ENCODE measurements at regions not wholly inside any gene's neighbourhood (a gene's known extent, or its start where the extent isn't known, plus 50 kb on each side); places are given as distances from the start of the nearest gene placed in this dataset.

DNA sequence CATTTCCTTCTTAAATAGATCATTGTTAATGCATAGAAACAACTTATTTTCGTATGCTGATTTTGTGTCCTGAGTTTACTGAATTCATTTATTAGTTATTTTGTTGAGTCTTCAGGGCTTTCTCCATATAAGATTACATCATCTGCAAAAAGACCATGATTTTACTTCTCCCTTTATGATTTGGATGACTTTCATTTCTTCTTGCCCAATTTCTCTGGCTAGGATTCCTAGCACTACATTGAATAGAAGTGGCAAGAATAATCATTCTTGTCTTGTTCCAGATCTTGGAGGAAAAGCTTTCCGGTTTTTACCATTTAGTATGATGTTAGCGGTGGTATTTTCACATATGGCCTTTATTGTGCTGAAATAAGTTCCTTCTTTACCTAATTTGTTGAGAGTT, 303.0 kb upstream of the RTL1 start:
- no peak for DNase-seq (ENCODE audit: low read depth in 2 of 2)

DNA sequence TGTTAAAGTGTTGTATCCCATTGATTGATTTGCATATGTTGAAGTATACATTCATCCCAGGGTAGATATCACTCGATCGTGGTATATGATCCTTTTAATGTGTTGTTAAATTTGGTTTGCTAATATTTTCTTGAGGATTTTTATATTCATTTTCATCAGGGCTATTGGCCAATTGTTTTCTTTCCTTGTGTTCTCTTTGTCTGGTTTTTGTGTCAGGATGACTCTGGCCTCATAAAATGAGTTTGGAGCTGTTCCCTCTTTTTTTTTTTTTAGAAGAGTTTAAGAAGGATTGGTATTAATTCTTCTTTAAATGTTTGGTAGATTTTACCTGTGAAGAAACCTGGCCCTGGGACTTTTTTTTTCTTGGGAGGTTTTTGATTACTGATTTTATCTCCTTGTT, 303.5 kb upstream of the RTL1 start:
- DNase-seq (ENCODE audit: low read depth in 2 of 2), result no peak

DNA sequence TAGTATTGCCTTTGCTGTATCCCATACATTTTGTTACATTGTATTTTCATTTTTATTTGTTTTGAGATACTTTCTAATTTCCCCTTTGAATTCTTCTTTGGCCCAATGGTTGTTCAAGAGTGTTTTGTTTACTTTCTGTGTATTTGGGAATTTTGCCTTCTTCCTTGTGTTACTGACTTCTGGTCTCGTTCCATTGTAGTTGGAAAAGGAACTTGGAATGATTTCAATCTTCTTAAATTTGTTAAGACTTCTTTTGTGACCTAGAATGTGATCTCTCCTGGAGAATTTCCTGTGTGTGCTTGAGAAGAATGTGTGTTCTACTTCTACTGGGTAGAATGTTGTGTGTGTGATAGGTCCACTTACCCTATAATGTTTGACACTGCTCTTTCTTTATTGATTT, 304.4 kb upstream of the RTL1 start:
- no peak for DNase-seq (ENCODE audit: low read depth in 2 of 2)

DNA sequence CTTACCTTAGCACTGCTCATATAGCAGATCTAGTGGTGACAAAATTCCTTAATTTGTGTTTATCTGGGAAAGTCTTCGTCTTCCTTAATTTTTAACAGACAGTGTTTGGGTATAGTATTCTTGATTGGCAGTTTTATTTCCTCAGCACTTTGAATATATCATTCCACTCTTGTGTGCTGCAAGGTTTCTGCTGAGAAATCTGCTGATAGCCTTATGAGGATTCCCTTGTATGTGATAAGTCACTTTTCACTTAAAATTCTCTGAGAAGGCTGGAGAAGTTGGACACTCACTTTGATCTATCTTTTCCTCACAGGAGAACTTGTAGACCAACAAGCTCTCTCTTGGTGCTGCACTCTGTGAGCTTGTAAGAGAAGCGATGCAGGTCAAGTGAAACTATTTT, 306.1 kb upstream of the RTL1 start:
- no peak for DNase-seq (ENCODE audit: low read depth in 2 of 2)

DNA sequence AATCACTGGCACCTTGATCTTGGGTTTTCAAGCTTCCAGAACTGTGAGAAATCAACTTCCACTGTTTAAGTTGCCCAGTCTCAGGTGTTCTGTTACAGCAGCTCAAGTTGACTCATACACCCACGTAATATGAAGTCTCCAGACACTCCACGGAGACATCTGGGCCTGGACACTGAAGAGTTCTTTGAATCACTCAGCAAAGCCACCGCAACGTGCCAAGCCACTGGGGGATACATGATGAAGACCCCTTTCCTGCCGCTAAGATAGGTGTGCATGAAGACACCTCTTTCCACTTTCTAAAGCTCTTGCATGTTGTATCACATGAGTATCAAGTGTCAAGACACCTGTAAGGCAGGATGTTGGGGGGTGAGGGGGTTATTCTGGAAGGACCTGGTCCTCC, 311.7 kb upstream of the RTL1 start:
- DNase-seq (ENCODE audit: low read depth in 2 of 2), result no peak

DNA sequence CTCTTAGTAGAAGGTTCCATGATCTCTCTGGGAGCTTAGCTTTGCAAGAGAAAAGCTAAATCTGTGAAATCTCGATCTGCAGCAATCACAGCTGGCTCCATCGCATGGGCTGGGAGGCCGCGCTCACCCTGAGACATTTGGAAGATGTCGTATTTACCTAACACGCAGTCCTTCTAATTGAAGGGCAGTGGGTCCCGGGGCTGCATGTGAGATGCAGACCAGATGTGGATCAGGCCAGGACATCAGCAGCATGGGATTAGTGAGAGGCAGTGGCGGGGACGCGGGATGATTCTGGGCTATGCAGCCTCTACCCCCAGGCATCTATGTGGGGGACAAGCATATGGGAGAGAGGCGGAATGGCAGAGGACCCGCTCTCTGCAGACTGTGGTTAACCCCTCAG, 312.4 kb upstream of the RTL1 start:
- DNase-seq (ENCODE audit: low read depth in 2 of 2), result no peak

DNA sequence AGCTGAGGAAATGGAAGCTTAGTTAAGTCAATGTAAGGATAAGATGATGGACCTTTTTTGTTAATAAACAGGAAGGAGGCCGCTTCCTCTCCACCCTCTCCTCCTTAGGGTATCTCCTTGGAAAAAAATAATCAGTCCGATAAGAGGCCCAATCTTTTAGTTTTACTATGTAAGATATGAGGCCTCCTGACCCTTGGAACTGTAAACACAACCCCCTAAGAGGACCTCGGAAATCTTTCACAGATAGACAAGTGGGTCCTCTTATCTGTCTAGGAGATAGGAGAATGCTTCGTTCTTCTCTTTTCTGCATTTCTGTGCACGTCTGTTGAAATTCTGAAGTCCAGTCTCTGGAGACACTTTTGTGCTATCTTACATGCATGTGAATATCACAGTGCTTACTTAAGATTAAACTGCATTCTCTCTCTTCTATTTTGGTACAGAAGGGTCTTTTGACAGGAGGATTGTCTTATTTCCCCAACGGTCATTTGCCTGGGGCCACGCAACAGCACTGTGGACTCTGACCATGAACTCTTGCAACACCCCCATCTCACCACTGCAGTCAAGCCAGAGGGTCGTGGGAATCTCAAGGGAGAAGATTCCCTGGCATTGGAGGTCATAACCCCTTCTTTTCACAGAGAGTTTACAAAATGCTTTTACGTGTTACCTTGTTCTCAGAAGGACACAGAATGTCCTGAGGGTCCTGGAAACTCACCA, 313.0 kb upstream of the RTL1 start:
- no peak for DNase-seq (ENCODE audit: low read depth in 2 of 2)

DNA sequence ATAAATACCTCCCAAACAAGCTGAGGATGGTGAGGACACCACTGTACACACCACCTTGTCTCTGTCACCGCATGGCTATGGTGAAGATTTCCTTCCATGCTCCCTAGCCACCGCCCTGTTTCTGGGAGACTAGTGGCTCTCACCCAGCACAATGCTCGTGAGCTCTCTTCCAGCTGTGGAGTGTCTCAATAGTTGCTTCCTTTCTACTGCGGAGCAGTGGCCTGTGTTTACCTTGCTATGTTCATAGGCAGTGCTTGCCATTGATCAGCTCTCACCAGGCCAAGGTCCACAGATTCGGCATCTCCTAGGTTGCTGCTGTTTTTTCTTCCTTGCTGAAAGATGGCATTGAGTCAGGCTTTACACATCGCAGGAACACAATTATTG, 313.6 kb upstream of the RTL1 start:
- DNase-seq (ENCODE audit: low read depth in 2 of 2), result no peak

DNA sequence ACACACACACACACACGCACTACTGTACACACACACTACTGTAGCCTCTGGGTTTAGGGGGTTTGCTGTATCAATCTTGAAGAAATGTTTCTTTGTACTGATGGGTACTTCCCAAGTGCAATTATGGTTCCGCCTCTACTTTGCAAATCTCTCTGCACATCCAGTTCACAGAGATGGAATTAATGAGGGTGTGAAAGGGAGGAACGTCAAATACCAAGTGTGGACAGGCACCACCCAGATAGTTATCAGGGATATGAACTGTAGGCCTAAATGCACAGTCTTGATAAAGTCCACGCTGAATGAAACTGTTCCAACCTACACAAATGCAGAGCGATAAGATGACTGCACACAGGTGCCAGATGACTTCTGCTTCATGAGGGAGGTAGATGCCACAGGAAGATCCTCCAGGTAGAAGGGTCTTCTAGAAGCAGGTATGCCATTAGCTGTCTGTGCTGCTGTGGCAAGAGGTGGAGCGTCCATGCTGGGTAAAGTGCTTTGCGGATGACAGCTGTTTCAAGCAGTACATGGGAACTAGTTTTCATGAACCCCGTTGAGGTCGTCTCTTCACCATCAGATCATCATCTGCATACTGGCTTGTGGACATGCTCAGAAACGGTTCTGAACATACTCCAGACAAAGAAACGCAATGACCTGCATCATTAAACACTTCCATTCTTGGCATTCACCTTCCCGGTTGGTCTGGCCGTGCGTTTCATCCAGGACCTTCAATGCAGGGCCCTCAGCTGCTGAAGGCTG, 314.3 kb upstream of the RTL1 start:
- no peak for DNase-seq (ENCODE audit: low read depth in 2 of 2)

DNA sequence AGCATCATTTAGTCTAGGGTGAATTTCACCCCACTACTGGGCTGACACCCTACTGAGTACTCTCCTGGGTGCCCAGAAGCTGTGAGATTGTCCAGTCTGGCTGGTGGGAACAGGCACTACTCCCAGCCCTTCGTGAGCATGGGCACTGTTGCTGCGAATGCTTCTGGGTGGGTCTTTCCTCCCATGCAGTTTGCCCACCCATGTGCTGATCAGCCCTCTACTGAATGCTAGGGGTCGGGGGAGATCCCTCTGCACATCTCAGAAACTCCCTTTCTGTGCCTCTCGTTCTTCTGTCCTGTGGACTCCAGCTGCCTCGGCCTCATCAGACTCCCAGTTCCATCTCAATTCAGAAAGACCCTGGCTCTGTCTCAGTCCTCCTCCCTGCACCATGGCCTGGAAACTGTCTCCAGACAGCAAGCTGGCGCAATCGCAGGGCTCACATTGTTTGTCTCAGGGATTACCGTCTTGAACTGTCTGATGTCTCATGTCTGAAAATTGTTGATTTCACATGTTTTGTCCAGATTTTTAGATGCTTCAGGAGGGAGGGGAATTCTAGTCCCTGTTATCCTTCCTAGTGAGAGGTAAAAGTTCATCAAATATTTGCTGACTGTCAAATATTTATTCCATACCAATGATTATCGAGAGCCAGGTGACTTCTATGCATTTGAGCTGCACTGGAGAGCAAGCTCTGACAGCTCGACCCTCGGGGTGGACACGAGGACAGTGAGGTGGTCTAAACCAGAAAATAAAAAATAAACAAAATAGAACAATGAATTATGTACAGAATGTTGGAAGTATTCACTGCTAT, 316.6 kb upstream of the RTL1 start:
- no peak for DNase-seq (ENCODE audit: low read depth in 2 of 2)

DNA sequence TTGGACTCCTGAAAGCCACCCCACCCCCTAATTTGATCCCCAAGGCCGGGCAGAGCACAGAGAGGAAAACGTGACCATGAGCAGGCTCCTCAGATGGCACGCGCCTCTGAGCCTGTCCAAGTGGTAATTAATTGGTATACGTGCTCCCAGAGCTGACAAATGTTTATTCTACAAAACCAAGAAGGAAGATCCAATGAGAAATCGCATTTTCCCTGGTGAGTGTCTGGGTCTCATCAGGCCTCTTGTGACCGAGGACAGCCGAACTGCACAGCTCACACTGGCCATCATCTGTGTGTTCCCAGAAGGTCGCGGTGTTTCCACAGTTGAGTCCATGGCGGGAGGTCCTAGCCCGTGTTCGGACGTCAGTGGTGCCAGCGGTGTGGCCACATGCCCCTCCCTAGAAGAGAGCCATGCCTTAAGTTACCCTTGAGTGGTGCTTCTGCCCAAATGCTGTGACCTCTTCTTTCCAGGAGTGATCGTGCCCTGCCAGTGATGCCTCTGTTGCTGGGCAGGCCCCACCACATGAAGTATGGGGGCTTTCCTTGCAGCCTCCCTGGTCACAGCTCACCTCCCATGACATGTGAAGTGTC, 317.5 kb upstream of the RTL1 start:
- no peak for DNase-seq (ENCODE audit: low read depth in 2 of 2)

DNA sequence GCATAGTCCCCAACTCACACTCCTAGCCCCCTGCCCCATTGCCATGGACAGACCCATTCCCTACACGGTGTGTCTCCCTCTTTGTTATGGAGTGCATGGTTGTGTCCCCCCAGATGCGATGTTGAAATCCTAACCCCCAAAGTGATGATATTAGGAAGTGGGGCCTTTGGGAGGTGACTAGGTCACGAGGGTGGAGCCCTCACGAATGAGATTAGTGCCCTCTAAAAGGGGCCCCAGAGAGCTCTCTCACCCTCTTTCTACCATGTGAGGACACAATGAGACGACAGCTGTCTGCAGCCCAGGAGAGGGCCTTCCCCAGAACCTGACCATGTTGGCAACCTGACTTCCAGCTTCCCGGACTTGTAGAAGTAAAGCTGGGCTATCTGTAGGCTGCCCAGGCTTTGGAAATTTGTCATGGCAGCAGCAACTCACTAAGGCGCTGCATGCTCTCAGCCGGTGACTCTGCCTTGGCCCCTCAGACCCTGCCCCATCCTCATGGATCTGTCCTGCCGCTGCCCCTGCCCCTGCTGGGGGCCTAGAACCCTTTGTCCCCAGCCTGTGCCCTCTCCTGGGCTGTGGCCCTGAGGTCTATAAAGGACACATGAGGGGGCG, 318.1 kb upstream of the RTL1 start:
- no peak for DNase-seq (ENCODE audit: low read depth in 2 of 2)

DNA sequence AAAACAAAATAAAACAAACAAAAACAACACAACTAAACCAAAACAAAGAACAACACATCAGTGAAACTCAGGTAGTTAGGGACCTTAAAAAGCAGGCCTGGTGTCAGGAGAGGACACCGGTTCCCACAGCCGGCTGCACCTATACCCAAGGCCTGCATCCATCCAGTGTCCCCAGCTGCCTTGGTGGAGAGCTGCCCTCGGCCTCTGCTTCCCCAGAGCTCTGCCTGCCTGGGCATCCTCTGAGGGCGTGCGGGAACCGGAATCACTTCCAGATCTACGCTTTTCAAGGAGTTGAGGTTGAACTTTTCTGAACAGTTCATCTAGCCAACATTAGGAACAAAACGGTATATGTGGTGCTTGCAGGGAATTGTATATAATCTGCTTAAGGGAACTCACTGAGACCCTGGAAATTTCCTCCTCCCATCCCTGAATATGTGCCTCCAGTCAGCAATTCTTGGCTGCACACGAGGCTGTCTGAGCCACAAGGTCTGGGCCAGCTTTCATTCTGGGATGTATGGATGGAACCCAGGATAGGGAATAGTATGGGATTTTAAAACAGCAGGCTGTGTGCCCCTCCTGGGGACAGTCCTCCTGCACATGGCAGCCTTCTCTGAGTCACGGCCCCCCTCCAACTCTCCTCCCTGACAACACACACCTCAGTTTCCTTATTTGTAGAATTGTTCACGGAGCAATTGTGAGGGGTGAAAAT, 319.0 kb upstream of the RTL1 start:
- DNase-seq (ENCODE audit: low read depth in 2 of 2), result no peak

DNA sequence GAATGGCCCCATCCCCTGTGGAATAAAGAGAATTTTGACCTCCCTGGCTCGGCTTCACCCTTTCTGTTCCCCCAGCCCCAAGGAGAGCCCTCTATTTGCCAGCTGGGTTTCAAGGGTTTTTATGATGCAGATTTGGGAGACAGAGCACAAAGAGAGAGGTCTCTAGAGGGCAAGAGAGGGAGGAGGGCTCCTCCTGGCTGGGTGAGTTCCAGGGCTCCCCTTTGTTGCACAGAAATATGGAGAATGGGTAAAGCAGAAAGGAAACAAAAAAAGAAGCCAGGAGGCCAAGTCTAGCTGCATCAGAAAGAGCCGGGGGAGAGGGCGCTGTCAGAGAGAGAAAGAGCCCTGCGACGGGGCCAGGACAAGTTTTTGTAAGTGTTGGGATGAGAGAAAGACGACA, 319.6 kb upstream of the RTL1 start:
- no peak for DNase-seq (ENCODE audit: low read depth in 2 of 2)

DNA sequence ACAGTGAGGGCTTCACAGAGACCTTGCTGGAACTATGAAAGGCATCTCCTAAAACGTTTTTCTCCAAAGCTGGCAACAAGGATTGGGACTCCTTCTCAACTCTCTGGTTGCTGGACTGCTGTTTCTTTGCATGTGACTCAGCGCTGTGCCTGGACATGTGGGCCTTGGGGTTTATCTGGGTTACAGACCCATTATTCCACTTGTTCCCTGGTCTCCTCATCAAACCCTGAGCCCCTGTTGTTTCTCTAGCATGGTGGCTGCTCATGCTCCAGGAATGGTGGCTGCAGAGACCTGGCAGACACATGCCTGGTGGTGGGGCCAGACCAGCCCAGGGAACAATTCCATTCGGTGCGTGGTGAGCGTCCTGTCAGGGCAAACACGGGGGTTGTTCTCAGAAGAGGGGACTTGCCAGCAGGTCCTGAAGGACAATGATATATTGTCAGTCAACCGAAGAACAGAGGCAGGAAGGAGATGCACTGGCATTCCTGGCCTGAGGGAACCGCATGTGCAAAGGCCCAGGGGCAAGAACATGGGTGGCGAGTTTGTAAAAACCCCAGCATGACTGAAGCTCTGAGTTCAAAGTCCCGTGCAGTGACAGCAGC, 320.1 kb upstream of the RTL1 start:
- no peak for DNase-seq (ENCODE audit: low read depth in 2 of 2)

DNA sequence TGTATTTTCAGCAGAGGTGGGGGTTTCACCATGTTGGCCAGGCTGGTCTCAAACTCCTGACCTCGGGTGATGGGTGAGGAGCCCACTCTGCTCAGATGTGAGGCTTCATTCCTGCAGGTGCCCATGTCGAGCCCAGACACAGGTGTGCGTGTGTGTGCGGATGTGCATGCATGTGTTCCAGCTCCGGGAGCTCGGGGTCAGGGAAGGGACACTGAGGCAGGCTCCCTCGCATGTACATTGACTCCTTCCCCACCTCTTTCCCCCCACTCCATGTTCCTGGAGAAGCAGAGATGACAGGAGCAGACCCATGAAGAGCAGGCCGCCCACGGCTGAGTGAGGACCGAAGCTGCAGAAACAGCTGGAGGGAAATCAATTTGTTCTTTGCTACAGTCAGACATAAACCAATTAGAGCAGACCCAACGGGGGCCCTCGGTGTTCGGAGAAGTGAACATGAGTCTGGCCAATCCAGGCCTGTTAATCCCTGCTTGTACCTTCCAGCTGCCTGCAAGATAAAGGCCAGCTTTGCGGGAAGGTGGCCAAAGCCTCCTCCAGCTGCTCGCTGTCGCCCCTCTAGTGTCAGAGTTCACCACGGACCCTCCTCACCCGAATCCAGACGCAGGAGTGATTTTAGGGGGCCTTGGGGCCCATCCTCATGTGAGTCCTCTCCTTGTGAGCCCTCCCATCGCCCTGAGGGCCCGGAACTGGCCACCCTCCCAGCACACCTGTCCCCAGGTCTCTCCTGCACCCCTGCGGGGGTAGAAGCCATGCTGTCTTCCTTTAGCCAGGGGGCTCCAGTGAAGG, 321.0 kb upstream of the RTL1 start:
- DNase-seq (ENCODE audit: low read depth in 2 of 2), result no peak

DNA sequence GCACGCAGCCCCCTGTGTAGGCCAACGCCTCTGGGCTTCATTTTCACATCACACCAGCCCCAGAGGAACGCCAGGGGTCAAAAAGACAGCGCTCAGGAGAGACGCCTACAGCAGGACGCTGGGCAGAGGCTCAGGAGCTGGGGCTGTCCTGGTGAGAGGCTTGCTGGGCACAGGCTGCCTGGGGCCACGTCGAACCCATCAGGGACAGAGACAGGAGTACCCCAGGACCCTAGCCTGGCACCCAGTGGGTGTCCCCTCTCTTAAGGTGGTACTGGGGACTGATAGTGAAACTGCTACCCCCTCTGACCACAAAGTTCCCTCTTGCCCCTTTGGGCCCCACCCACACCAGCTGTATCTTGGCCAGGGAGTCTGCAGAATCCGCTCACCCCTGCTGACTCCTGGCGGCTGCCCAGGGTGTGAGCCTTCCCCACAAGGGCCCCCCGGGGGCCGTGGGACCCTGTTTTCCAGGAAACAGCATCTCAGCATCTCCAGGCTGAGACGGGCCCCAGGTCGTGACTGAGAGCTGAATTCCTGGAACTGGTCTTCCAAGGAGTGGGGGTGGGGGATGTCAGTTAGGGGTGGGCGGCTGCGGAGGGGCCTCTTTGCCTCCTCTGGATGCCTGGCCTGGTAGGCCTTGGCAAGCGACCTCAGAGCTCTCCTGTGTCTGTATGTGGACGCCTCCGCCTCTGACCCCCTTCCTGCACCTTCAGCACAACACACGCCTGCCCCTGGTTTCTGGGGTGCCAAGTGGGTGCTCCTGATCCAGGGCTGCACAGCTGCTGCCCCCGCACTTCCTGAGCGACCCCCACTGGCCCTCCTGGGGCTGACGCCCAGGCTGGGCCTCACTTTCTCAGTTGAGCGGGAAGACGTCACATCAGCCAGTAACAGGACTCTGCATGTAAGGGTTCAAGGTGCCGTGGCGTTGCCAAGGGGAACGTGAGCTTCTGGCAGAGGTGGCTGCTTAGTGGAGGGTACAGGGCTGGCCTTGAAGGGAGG, 321.9 kb upstream of the RTL1 start:
- no peak for DNase-seq (ENCODE audit: low read depth in 2 of 2)

DNA sequence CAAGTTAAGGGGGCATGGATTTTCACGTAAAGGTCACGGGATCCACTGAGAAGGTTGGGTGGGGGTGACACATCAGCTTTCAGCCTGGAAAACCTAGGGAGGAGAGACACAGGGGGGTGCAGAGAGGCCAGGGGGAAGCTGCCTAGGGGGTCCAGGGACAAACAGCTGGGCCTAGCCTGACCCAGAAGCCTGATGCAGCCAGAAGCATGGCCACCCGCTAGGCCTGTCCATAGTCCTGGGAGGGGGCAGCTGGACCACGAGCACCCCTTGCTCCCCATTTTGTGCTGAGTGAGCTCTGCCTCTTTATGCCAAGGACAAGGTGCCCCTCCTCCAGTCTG, 322.7 kb upstream of the RTL1 start:
- no peak for DNase-seq (ENCODE audit: low read depth in 2 of 2)

Measured in stimulated activated CD8-positive, alpha-beta memory T cell treated with anti-CD3 and anti-CD28 coated beads, Interleukin-2, amount 100 ng/mL, for 48 hours (primary cell).